ENCODE measurements at regions not wholly inside any gene's neighbourhood (a gene's known extent, or its start where the extent isn't known, plus 50 kb on each side); places are given as distances from the start of the nearest gene placed in this dataset.
"Not testable (repeated sequence)": the region's sequence is repeated elsewhere in the genome, so short reads cannot be mapped to it uniquely, and the experiment has no call there.

DNA sequence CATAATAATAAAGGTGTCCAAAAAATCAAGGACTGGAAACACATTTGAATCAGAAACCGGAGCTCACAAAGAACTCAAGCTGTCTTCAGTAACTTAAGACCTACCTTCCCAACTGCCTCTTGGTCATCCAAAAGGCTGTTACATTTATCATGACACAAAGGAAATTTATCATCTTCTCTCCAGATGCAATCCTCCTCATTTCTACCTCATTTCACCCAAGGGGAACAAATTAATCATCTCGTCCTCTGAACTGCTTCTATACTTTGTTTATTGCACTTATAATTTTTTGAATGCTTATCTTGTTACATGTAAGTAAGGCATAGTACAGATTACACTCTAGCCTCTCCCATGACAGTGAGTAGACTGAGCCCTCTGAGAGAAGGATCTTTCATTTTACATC, 105.1 kb upstream of the RGPD4 start:
- no peak overlapping the region for H3K4me3 ChIP-seq (ENCODE audit: low read depth, low read length)
- DNase-seq (ENCODE audit: low read depth), result no peak
- TF ChIP-seq, protein P1, sequence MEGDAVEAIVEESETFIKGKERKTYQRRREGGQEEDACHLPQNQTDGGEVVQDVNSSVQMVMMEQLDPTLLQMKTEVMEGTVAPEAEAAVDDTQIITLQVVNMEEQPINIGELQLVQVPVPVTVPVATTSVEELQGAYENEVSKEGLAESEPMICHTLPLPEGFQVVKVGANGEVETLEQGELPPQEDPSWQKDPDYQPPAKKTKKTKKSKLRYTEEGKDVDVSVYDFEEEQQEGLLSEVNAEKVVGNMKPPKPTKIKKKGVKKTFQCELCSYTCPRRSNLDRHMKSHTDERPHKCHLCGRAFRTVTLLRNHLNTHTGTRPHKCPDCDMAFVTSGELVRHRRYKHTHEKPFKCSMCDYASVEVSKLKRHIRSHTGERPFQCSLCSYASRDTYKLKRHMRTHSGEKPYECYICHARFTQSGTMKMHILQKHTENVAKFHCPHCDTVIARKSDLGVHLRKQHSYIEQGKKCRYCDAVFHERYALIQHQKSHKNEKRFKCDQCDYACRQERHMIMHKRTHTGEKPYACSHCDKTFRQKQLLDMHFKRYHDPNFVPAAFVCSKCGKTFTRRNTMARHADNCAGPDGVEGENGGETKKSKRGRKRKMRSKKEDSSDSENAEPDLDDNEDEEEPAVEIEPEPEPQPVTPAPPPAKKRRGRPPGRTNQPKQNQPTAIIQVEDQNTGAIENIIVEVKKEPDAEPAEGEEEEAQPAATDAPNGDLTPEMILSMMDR (IDR thresholded peaks at IDR 0.05; ENCODE audit: insufficient read depth, low read depth, low read length, missing control alignments), result no peak

GRCh38 chr2:107725824-107726223, 100.9 kb upstream of the RGPD4 start:
- DNase-seq (ENCODE audit: low read depth), result not testable (repeated sequence)

DNA sequence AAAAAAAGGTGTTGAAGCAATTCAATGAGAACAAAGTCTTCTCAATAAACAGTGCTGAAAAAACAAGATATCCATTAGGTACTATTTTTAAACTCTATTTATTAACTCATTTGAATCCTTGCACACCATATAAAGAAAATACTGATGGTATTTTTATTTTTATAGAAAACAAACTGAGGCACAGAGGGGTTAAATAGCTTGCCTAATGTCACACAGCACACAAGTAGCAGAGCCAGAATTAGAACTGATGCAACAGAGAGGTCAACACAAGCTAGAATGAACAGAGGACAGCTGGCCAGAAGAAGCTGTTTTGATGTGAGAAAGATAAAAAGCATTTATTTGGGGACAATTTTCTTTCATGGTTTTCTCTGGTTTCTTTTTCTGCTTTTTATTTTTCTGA, 99.4 kb upstream of the RGPD4 start:
- TF ChIP-seq, protein P1 (IDR thresholded peaks at IDR 0.05; ENCODE audit: insufficient read depth, low read depth, low read length, missing control alignments), result no peak
- no peak for DNase-seq (ENCODE audit: low read depth)

More at GRCh38 chr2:107725824-107726223, 100.9 kb upstream of the RGPD4 start:
- H3K4me3 ChIP-seq (ENCODE audit: low read depth, low read length), result not testable (repeated sequence)

GRCh38 chr2:107728586-107728985, 98.1 kb upstream of the RGPD4 start:
- no peak for DNase-seq (ENCODE audit: low read depth)
- no peak overlapping the region for H3K4me3 ChIP-seq (ENCODE audit: low read depth, low read length)
- TF ChIP-seq, protein P1 (IDR thresholded peaks at IDR 0.05; ENCODE audit: insufficient read depth, low read depth, low read length, missing control alignments), result no peak

More for the DNA sequence above, 99.4 kb upstream of the RGPD4 start:
- H3K4me3 ChIP-seq (ENCODE audit: low read depth, low read length), result no peak overlapping the region

DNA sequence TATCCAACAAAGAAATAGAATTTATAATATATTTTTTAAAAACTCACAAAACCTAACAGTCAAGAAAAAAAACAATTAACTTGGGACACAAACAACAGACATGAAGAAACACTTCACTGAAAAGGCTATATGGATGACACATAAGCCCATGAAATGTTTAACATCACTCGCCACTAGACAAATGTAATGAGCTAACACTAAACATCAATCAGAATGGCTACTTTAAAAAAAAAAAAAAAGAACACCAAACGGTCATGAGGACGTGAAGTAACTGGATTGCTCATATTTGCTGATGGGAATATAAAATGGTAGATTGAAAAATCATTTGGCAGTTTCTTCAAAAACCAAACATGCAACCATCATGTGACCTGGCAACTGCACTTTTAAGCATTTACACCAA, 97.3 kb upstream of the RGPD4 start:
- no peak for DNase-seq (ENCODE audit: low read depth)
- TF ChIP-seq, protein P1 (IDR thresholded peaks at IDR 0.05; ENCODE audit: insufficient read depth, low read depth, low read length, missing control alignments), result no peak
- H3K4me3 ChIP-seq (ENCODE audit: low read depth, low read length), result no peak overlapping the region

DNA sequence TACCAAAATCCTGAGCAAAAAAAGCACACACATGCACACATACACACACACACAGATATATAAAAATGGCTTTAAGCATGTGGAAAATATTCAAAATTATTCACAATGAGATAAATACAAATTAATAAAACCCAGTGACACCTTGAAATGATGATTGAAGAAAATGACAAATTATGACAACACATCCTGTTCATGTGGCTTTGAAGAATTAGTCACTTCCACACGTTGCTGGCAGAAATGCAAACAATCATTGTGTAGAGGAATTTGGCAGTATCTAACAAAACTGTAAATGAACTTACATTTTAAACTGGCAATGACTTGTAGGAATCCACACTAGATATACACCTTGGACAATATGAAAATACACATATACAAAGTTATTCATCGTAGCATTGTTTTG, 95.8 kb upstream of the RGPD4 start:
- no peak for DNase-seq (ENCODE audit: low read depth)
- TF ChIP-seq, protein P1 (IDR thresholded peaks at IDR 0.05; ENCODE audit: insufficient read depth, low read depth, low read length, missing control alignments), result no peak
- H3K4me3 ChIP-seq (ENCODE audit: low read depth, low read length), result no peak overlapping the region

DNA sequence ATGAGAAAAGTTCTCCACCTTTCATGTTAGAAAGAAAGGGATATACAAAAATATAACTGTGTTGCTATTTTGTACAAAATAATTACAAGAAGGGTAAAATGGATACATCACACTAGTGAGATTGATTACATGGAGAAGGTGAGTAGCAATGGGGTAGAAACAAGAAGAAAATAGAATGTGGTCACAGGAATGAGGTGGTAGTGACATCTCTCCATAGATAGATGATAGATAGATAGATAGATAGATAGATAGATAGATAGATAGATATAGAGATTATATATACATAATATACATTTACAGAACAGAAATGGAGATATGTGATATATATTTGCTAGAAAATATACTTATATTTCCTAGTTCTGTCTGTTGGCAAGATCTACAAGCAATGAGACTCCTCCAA, 95.3 kb upstream of the RGPD4 start:
- no peak for DNase-seq (ENCODE audit: low read depth)
- H3K4me3 ChIP-seq (ENCODE audit: low read depth, low read length), result no peak overlapping the region
- TF ChIP-seq, protein P1 (IDR thresholded peaks at IDR 0.05; ENCODE audit: insufficient read depth, low read depth, low read length, missing control alignments), result no peak

Data from GM12865 (cell line).